SK-N-MC (cell line): ENCODE measurements at regions not wholly inside any gene's neighbourhood (a gene's known extent, or its start where the extent isn't known, plus 50 kb on each side); places are given as distances from the start of the nearest gene placed in this dataset.

Experiments used
- EZH2 ChIP-seq: fragments of 200-600 bp; sonication (generic); IDR thresholded peaks from one replicate; pipeline ENCODE4 v1.6.1; 2017; ENCODE audit warnings: antibody characterized with exemption
- FOXP2 ChIP-seq: optimal IDR thresholded peaks from 2 replicates; pipeline ENCODE3; 2011; ENCODE audit warnings: mild to moderate bottlenecking, moderate library complexity; ENCODE audit not compliant: insufficient read depth; ENCODE audit errors: extremely low read length, control extremely low read depth
- POLR2AphosphoS5 ChIP-seq: IDR thresholded peaks from 2 replicates; pipeline ENCODE4 v1.6.1; 2012; ENCODE audit warnings: mild to moderate bottlenecking, low read depth, low read length, borderline replicate concordance

- TF ChIP-seq EZH2 (no peak), POLR2AphosphoS5 (no peak), FOXP2 (no peak)
Observed at GRCh38 chr1:112262316-112262715, 133.7 kb upstream of the CTTNBP2NL start.
